GM12864 (cell line): ENCODE measurements at regions not wholly inside any gene's neighbourhood (a gene's known extent, or its start where the extent isn't known, plus 50 kb on each side); places are given as distances from the start of the nearest gene placed in this dataset.

Experiments used
- DNase-seq: peaks from one replicate; pipeline ENCODE4 v3.0.0-alpha.2; 2011; ENCODE audit warnings: low read depth
- H3K4me3 ChIP-seq: 2 replicates; pipeline ENCODE4 v1.5.1; 2011; ENCODE audit warnings: mild to moderate bottlenecking, low read depth, low read length, control low read depth
- TF ChIP-seq, protein P1 (sequence below): IDR thresholded peaks from 2 replicates; pipeline ENCODE4 v1.5.1; 2011; ENCODE audit warnings: low read depth, mild to moderate bottlenecking, moderate library complexity, low read length, control low read depth, inconsistent platforms; ENCODE audit errors: missing control alignments

DNA sequence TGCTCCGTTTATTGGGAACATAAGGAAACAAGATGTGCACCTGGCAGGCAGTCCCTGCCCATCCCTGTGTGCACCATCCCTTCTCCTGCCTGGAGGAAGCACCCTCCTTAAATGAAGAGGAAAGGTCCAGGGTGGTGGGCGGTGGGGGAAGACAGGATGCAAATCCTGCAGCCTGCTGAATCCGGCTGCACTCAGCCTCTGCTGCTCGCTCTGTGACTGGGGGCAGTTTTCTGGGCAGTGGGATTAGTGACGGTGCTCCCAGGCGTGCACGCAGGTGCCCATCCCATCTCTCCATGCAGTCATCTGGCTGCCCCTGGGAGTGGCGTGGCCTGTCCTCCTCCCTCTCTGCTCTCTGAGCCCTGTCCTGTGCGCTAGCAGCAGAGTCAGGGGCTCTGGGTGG, 371.3 kb upstream of the MYT1L start:
- H3K4me3 ChIP-seq: no peak overlapping the region
- DNase-seq: no peak
- TF ChIP-seq, protein P1, sequence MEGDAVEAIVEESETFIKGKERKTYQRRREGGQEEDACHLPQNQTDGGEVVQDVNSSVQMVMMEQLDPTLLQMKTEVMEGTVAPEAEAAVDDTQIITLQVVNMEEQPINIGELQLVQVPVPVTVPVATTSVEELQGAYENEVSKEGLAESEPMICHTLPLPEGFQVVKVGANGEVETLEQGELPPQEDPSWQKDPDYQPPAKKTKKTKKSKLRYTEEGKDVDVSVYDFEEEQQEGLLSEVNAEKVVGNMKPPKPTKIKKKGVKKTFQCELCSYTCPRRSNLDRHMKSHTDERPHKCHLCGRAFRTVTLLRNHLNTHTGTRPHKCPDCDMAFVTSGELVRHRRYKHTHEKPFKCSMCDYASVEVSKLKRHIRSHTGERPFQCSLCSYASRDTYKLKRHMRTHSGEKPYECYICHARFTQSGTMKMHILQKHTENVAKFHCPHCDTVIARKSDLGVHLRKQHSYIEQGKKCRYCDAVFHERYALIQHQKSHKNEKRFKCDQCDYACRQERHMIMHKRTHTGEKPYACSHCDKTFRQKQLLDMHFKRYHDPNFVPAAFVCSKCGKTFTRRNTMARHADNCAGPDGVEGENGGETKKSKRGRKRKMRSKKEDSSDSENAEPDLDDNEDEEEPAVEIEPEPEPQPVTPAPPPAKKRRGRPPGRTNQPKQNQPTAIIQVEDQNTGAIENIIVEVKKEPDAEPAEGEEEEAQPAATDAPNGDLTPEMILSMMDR: no peak

DNA sequence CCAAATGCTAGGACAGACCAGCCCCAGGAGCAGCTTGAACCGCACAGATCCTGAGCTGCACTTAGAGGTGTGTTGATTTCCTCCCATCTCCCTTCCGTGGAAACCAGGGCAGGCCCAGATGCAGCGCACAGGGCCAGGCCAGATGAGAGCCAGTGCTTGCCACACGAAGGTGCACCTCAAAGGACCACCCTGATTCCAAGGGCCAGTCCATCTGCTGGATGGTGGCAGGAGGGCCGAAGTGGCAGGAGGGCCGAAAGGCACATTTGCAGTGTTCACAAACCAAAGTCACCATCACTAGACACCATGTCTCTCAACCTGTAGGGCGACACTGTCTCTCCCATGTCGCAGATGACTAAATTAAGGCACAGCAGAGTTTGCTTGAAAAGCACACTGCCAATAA, 370.7 kb upstream of the MYT1L start:
- H3K4me3 ChIP-seq: no peak overlapping the region
- no peak for DNase-seq
- TF ChIP-seq, protein P1: no peak

DNA sequence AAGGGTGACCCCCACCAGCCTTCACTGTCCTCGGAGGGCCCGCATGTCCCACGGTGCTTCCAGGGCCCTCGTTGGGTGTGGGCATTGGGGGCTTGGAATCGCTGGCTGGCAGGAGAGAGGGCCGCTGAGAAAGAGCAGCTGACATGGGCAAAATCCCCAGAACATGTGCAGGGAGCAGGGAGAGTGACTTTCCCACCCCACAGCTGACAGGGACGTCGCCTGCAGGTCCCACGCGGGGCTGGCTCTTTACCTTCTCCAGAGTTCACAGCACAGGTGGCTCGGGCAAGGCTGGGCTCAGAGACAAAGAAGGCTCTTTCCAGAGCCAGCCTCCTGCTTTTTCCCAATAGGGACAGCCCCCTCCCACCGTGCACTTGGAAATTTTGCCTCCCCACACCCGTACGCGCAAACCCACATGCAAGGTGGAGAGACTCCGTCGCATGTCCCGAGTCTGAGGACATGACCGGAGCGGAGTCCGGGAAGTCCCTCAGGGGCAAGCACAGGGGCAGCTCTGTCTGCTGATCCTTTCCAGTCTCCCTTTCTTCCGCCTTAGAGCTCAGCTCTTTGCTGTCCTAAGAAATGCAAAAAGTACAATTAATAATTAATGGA, 370.2 kb upstream of the MYT1L start:
- DNase-seq: no peak
- TF ChIP-seq, protein P1: no peak
- no peak overlapping the region for H3K4me3 ChIP-seq

DNA sequence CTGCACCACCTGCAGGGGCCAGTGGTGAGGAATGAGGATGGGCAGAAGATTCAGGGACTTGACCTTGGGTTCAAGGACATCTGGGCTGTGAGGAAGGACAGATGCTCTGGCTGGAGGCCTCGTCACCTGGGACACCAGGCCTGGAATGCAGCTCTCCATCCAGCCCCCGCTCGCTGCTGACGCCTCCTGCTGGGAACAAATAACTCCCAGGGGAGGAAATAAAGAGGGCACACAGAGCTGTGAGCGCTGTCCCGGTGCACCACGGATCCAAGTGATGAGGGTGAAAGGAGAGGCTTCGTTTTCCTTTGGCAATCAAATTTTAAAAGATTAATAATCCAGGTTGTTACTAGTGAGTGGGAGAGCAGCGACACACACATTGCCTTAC, 368.0 kb upstream of the MYT1L start:
- DNase-seq: no peak

DNA sequence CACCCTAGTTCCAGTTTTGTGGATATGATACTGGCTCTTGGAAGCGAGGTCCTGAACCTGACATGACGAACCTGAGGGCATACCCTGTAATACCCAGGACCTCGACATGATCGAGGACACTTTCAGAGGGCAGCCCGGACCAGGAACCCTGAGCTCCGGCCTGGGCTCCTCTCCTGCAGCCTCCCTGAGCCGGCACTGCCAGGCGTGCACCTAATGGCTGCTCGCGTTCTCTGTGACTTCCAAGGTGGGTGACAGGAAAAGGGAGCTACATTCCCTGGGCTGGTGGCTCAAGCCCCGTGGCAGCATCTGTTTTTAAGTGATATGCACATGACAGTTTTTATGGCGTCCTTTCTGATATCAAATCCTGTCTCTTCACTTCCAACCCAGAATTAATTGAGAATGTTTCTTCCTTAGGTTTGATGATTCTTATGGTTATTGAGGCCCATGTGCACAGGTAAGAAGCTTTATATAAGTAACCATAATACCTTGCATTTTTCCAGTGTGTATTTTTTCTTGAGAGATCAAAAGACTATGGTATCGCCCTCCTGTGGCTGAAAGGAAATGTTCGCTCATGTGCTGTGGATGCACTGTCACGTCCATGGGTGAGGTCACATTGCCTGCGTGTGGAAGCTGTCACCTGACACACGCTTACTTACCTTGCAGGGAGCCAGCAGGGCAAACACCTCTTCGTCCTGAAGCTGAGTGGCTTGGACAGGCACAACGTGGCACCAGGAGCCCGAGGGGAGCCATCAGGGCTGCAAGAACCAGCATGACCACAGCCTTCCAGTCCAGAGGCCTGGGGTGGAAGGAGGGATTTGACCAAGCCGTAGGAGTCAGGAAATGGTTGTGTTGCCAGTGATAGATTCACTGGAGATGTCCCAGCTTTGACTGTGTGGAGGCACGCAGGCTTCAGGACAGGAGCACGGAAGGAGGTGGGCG, 367.4 kb upstream of the MYT1L start:
- DNase-seq: no peak
- TF ChIP-seq, protein P1: peak; percentile 33
- H3K4me3 ChIP-seq: no peak overlapping the region

More for the DNA sequence above, 368.0 kb upstream of the MYT1L start:
- TF ChIP-seq, protein P1: no peak
- H3K4me3 ChIP-seq: no peak overlapping the region

DNA sequence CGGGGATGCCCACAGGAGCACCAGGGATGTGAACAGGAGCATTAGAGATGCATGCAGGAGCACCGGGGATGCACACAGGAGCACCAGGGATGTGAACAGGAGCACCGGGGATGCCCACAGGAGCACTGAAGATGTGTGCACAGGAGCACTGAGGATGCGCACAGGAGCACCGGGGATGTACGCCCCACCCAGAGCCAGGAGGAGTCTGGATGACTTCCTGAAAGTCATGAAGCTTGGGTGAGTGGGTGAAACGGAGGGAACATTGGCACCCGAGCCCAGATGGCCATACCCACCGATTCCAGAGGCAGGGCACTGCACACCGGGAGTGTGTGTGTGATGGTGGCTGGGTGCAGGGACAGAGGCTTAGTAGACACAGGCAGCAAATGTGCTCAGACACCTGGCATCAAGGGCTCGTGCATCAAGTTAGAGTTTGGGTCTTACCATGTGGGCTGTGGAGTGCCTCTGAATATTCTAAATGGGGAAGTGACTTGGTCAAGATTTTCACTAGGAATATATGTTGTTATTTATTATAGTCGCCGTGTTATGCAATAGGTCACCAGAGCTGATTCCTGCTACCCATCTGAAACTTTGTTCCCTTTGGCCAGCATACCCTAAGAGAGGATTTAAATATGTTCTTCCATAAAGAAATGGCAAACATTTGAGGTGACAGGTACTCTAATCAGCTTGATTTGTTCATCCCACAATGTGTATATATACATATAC, 365.8 kb upstream of the MYT1L start:
- TF ChIP-seq, protein P1: no peak
- DNase-seq: no peak
- no peak overlapping the region for H3K4me3 ChIP-seq
